EH (cell line): ENCODE measurements at regions not wholly inside any gene's neighbourhood (a gene's known extent, or its start where the extent isn't known, plus 50 kb on each side); places are given as distances from the start of the nearest gene placed in this dataset.
A peak's percentile ranks its signal among the peaks of the same experiment; 100 is the strongest.
"Not testable (repeated sequence)": the region's sequence is repeated elsewhere in the genome, so short reads cannot be mapped to it uniquely, and the experiment has no call there.

Experiments used
- DNase-seq: peaks from one replicate; pipeline ENCODE4 v3.0.0-alpha.2; 2015; ENCODE audit warnings: low read depth

GRCh38 chr7:115647712-115648111 is 382.9 kb downstream of the TFEC start:
- DNase-seq: no peak

- DNase-seq: no peak
Measured at GRCh38 chr7:115642194-115642593, 388.4 kb downstream of the TFEC start.

- DNase-seq: no peak
Measured at GRCh38 chr7:115638853-115639252, 391.7 kb downstream of the TFEC start.

- no peak for DNase-seq
Measured at GRCh38 chr7:115637128-115637527, 393.4 kb downstream of the TFEC start.

GRCh38 chr7:115635876-115636275 is 394.7 kb downstream of the TFEC start:
- no peak for DNase-seq

GRCh38 chr7:115635376-115635775 is 395.2 kb downstream of the TFEC start:
- peak; percentile 16 for DNase-seq

- no peak for DNase-seq
Measured at GRCh38 chr7:115634633-115635032, 395.9 kb downstream of the TFEC start.

GRCh38 chr7:115632636-115633035 is 397.9 kb downstream of the TFEC start:
- DNase-seq: no peak

GRCh38 chr7:115631782-115632181 is 398.8 kb downstream of the TFEC start:
- DNase-seq: peak; percentile 31

- DNase-seq: no peak
Measured at GRCh38 chr7:115630049-115630448, 400.5 kb downstream of the TFEC start.

- DNase-seq: peak; percentile 85
Measured at GRCh38 chr7:115618676-115619075, 411.9 kb downstream of the TFEC start.

- no peak for DNase-seq
Measured at GRCh38 chr7:115613836-115614235, 416.7 kb downstream of the TFEC start.

- DNase-seq: no peak
Measured at GRCh38 chr7:115603416-115603815, 427.1 kb downstream of the TFEC start.

- peak; percentile 21 for DNase-seq
Measured at GRCh38 chr7:115600207-115600606, 430.4 kb downstream of the TFEC start.

GRCh38 chr7:115599184-115599583 is 431.4 kb downstream of the TFEC start:
- not testable (repeated sequence) for DNase-seq

GRCh38 chr7:115597220-115597619 is 433.3 kb downstream of the TFEC start:
- DNase-seq: not testable (repeated sequence)

GRCh38 chr7:115593111-115593510 is 437.5 kb downstream of the TFEC start:
- DNase-seq: no peak

GRCh38 chr7:115585015-115585718 is 445.4 kb downstream of the TFEC start:
- DNase-seq: no peak

- no peak for DNase-seq
Measured at GRCh38 chr7:115582956-115583355, 447.6 kb downstream of the TFEC start.

- no peak for DNase-seq
Measured at GRCh38 chr7:115578576-115578975, 452.0 kb downstream of the TFEC start.

- DNase-seq: no peak
Measured at GRCh38 chr7:115574681-115575291, 455.8 kb downstream of the TFEC start.

GRCh38 chr7:115572111-115572510 is 458.5 kb downstream of the TFEC start:
- DNase-seq: no peak

GRCh38 chr7:115561335-115562110 is 469.0 kb downstream of the TFEC start:
- peak; percentile 87 for DNase-seq
